ENCODE measurements at regions not wholly inside any gene's neighbourhood (a gene's known extent, or its start where the extent isn't known, plus 50 kb on each side); places are given as distances from the start of the nearest gene placed in this dataset.

GRCh38 chr10:42930516-42931192, 146.2 kb upstream of the RET start:
- CTCF ChIA-PET, result no interaction called here
- no peak for DNase-seq (ENCODE audit: extremely low spot score)
- POLR2A ChIA-PET, result no interaction called here

GRCh38 chr10:42932116-42932515, 144.8 kb upstream of the RET start:
- TF ChIP-seq CTBP1 (IDR thresholded peaks at IDR 0.05; ENCODE audit: borderline replicate concordance) (no peak), NFRKB (IDR thresholded peaks at IDR 0.05) (no peak), FOXA1 (IDR thresholded peaks at IDR 0.05) (no peak), ELF4 (IDR thresholded peaks at IDR 0.05) (no peak), HDGF (IDR thresholded peaks at IDR 0.05; ENCODE audit: borderline replicate concordance) (no peak), FOXK2 (IDR thresholded peaks at IDR 0.05) (no peak), BHLHE40 (IDR thresholded peaks at IDR 0.05; ENCODE audit: borderline replicate concordance) (no peak), SUZ12 (IDR thresholded peaks at IDR 0.05) (no peak), FOXM1 (IDR thresholded peaks at IDR 0.05; ENCODE audit: borderline replicate concordance) (no peak), TARDBP (IDR thresholded peaks at IDR 0.05) (no peak), PKNOX1 (IDR thresholded peaks at IDR 0.05) (no peak), SP1 (IDR thresholded peaks at IDR 0.05) (no peak), ARNT (IDR thresholded peaks at IDR 0.05) (no peak), ZNF384 (IDR thresholded peaks at IDR 0.05) (no peak), LEF1 (IDR thresholded peaks at IDR 0.05; ENCODE audit: borderline replicate concordance) (no peak), L3MBTL2 (conservative IDR thresholded peaks at IDR 0.05) (no peak)
- ChIA-PET CTCF (no interaction called here), POLR2A (no interaction called here)
- DNase-seq (ENCODE audit: extremely low spot score), result no peak

More at GRCh38 chr10:42930516-42931192, 146.2 kb upstream of the RET start:
- no peak for TF ChIP-seq TARDBP (IDR thresholded peaks at IDR 0.05)

GRCh38 chr10:42932735-42933447, 144.0 kb upstream of the RET start:
- POLR2A ChIA-PET, result no interaction called here
- CTCF ChIA-PET, result no interaction called here
- no peak for DNase-seq (ENCODE audit: extremely low spot score)
- TF ChIP-seq BHLHE40 (IDR thresholded peaks at IDR 0.05; ENCODE audit: borderline replicate concordance), result no peak
- no peak for TF ChIP-seq NFRKB (IDR thresholded peaks at IDR 0.05)
- TF ChIP-seq ARNT (IDR thresholded peaks at IDR 0.05), result no peak
- TF ChIP-seq PKNOX1 (IDR thresholded peaks at IDR 0.05), result no peak
- TF ChIP-seq SP1 (IDR thresholded peaks at IDR 0.05), result no peak
- no peak for TF ChIP-seq TARDBP (IDR thresholded peaks at IDR 0.05)
- TF ChIP-seq CTBP1 (IDR thresholded peaks at IDR 0.05; ENCODE audit: borderline replicate concordance), result no peak
- no peak for TF ChIP-seq FOXK2 (IDR thresholded peaks at IDR 0.05)

GRCh38 chr10:42933448-42934340, 143.2 kb upstream of the RET start:
- DNase-seq (ENCODE audit: extremely low spot score), result no peak
- POLR2A ChIA-PET, result no interaction called here
- TF ChIP-seq FOXM1 (IDR thresholded peaks at IDR 0.05; ENCODE audit: borderline replicate concordance) (no peak), TARDBP (IDR thresholded peaks at IDR 0.05) (no peak), CTBP1 (IDR thresholded peaks at IDR 0.05; ENCODE audit: borderline replicate concordance) (no peak), ZNF384 (IDR thresholded peaks at IDR 0.05) (no peak), FOXA1 (IDR thresholded peaks at IDR 0.05) (no peak), ELF4 (IDR thresholded peaks at IDR 0.05) (no peak), LEF1 (IDR thresholded peaks at IDR 0.05; ENCODE audit: borderline replicate concordance) (no peak), SP1 (IDR thresholded peaks at IDR 0.05) (no peak), PKNOX1 (IDR thresholded peaks at IDR 0.05) (no peak), ARNT (IDR thresholded peaks at IDR 0.05) (no peak), NFRKB (IDR thresholded peaks at IDR 0.05) (no peak)
- CTCF ChIA-PET, result no interaction called here

GRCh38 chr10:42934351-42934811, 142.5 kb upstream of the RET start:
- ChIA-PET POLR2A (no interaction called here), CTCF (no interaction called here)
- TF ChIP-seq FOXM1 (IDR thresholded peaks at IDR 0.05; ENCODE audit: borderline replicate concordance), result no peak
- TF ChIP-seq LEF1 (IDR thresholded peaks at IDR 0.05; ENCODE audit: borderline replicate concordance), result no peak
- no peak for TF ChIP-seq SP1 (IDR thresholded peaks at IDR 0.05)
- no peak for TF ChIP-seq TARDBP (IDR thresholded peaks at IDR 0.05)
- TF ChIP-seq ARNT (IDR thresholded peaks at IDR 0.05), result no peak
- no peak for TF ChIP-seq BHLHE40 (IDR thresholded peaks at IDR 0.05; ENCODE audit: borderline replicate concordance)
- TF ChIP-seq PKNOX1 (IDR thresholded peaks at IDR 0.05), result no peak
- no peak for TF ChIP-seq SUZ12 (IDR thresholded peaks at IDR 0.05)
- TF ChIP-seq ZNF384 (IDR thresholded peaks at IDR 0.05), result no peak
- no peak for TF ChIP-seq FOXA1 (IDR thresholded peaks at IDR 0.05)
- no peak for TF ChIP-seq ELF4 (IDR thresholded peaks at IDR 0.05)
- no peak for DNase-seq (ENCODE audit: extremely low spot score)

Data from HEK293T (cell line).